Heart left ventricle (tissue), 16 donors: ENCODE measurements at regions not wholly inside any gene's neighbourhood (a gene's known extent, or its start where the extent isn't known, plus 50 kb on each side); places are given as distances from the start of the nearest gene placed in this dataset.

ENCODE experiments used
- ATAC-seq, 4 donors: fragments of 200-7000 bp; cut with Tn5 transposase; one replicate each; pipeline ENCODE4 v1.9.1; 2020 to 2022; ENCODE audit warnings: moderate library complexity in 4 of 4, mild to moderate bottlenecking in 3 of 4, moderate number of reproducible peaks in 1 of 4
- DNase-seq, 5 donors: peaks; one replicate each; pipeline ENCODE4 v3.0.0-alpha.2; 2020
- H3K27ac ChIP-seq, 12 donors: fragments of 200-600 bp; sonication (generic) in 4 of 12; one replicate each; pipeline versions ENCODE4 v1.5.0 to v1.8.0; 2016 to 2022; ENCODE audit warnings: mild to moderate bottlenecking in 2 of 12
- H3K27me3 ChIP-seq, 9 donors: fragments of 200-600 bp; sonication (generic) in 2 of 9; one replicate each; pipeline versions ENCODE4 v1.5.1 to v1.8.0; 2016 to 2022; ENCODE audit warnings: mild to moderate bottlenecking in 3 of 9
- H3K36me3 ChIP-seq, 9 donors: fragments of 200-600 bp; sonication (generic) in 2 of 9; one replicate each; pipeline versions ENCODE4 v1.5.0 to v1.8.0; 2018 to 2022; ENCODE audit warnings: mild to moderate bottlenecking in 2 of 9
- H3K4me1 ChIP-seq, 12 donors: fragments of 200-600 bp; sonication (generic) in 4 of 12; one replicate each; pipeline versions ENCODE4 v1.5.0 to v1.8.0; 2016 to 2022; ENCODE audit warnings: mild to moderate bottlenecking in 3 of 12
- H3K4me3 ChIP-seq, 12 donors: fragments of 200-600 bp; sonication (generic) in 4 of 12; one replicate each; pipeline versions ENCODE4 v1.5.0 to v1.8.0; 2017 to 2022; ENCODE audit warnings: mild to moderate bottlenecking in 9 of 12, moderate library complexity in 4 of 12
- H3K9me3 ChIP-seq, 12 donors: fragments of 200-600 bp; sonication (generic) in 4 of 12; one replicate each; pipeline versions ENCODE4 v1.5.0 to v1.8.0; 2016 to 2022; ENCODE audit warnings: mild to moderate bottlenecking in 1 of 12
- POLR2A ChIP-seq, 2 donors: fragments of 450-650 bp; IDR thresholded peaks; one replicate each; pipeline ENCODE4 v1.6.1; 2017; ENCODE audit warnings: antibody characterized with exemption in 2 of 2, mild to moderate bottlenecking in 2 of 2, moderate library complexity in 2 of 2
- WGBS, 4 donors: extraction: QIAGEN DNeasy Blood & Tissue Kit in 2 of 4; methylation state at CpG; one replicate each; pipeline versions ENCODE4 v1.1.5 to v1.1.7; 2013 to 2018; 5-methylcytosine and 5-hydroxymethylcytosine counted together
- intact Hi-C, 10 donors: fragments of 100-400 bp; cut with DNase I; formaldehyde crosslinking; loops; one replicate each; pipeline versions ENCODE4 v1.11.1 to v1.14.2; 2022
- TF ChIP-seq, protein P1 (sequence below), 12 donors: fragments of 200-600 bp; sonication (generic) in 4 of 12; IDR thresholded peaks; one replicate each; pipeline versions ENCODE4 v1.5.0 to v1.8.0; 2018 to 2022; ENCODE audit warnings: antibody characterized with exemption in 12 of 12, mild to moderate bottlenecking in 5 of 12
- donor health status: ischemic (EF 13 %, LVEDD 7.1; RV severe dilation, severe dysfunction).
- donor health status: healthy with polysubstance abuse.
- donor health status: DM: no; HTN: yes; CAD: no.
- donor health status: DM: no; HTN: no; CAD: no.
- donor health status: ischemic (EF 25% LVEDD 6.9; RV normal size, moderate dysfunction).
- donor health status: ischemic (EF 25% LVEDD 5.7; RV mildly dilated, moderate dysfunction).
- donor health status: healthy.
- donor health status: DM: yes; HTN: yes; CAD: no.
- donor health status: ischemic (EF 35%, LVEDD 5.7; RV mildly dilated, moderate dysfunction).
- donor health status: nonischemic (EF 11% LVEDD 7.7; RV severe dilation, severe dysfunction).
- donor health status: DM: yes; HTN: yes; CAD: no.
- donor health status: PGD.
- donor health status: ischemic (EF 29% LVEDD 5.4; RV normal size, mild dysfunction).
- donor health status: nonischemic (EF 23%, LVEDD 6.1; RV moderate dilation, normal function).

DNA sequence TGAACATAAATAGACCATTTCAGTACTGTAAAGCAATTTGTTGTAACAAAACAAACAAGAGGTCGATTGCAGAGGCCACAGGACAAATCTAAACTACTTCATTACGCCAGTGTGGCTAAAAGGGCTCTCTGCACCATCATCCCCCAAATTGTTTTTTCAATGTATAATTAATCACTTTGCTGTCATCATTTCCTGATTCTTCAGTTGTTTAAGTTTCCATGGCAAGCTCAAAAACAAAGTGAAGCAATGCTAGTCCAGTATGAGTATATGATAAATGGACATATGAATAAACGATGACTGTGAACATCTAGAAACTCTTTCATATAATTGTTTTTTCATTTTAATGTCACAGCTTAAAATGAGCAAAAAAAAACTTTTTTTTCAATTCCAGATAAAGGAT lies 235.4 kb upstream of the FGF13 start:
- no peak overlapping the region for H3K4me3 ChIP-seq
- H3K27ac ChIP-seq, result no peak overlapping the region
- 46 to 80% (median 68%) methylated on average over 3 of the region's 3 CpGs for WGBS, 4 donors
- ATAC-seq, result no peak
- H3K36me3 ChIP-seq, result no peaks in the 10 kb centered on the region
- no peaks in the 10 kb centered on the region for H3K4me1 ChIP-seq
- TF ChIP-seq POLR2A (IDR thresholded peaks at IDR 0.05), result no peak
- TF ChIP-seq, protein P1, sequence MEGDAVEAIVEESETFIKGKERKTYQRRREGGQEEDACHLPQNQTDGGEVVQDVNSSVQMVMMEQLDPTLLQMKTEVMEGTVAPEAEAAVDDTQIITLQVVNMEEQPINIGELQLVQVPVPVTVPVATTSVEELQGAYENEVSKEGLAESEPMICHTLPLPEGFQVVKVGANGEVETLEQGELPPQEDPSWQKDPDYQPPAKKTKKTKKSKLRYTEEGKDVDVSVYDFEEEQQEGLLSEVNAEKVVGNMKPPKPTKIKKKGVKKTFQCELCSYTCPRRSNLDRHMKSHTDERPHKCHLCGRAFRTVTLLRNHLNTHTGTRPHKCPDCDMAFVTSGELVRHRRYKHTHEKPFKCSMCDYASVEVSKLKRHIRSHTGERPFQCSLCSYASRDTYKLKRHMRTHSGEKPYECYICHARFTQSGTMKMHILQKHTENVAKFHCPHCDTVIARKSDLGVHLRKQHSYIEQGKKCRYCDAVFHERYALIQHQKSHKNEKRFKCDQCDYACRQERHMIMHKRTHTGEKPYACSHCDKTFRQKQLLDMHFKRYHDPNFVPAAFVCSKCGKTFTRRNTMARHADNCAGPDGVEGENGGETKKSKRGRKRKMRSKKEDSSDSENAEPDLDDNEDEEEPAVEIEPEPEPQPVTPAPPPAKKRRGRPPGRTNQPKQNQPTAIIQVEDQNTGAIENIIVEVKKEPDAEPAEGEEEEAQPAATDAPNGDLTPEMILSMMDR (IDR thresholded peaks at IDR 0.05), result no peak
- no peak for DNase-seq
- H3K27me3 ChIP-seq, result no peaks in the 10 kb centered on the region
- intact Hi-C loops, result no loop called here
- H3K9me3 ChIP-seq, result no peaks in the 10 kb centered on the region

DNA sequence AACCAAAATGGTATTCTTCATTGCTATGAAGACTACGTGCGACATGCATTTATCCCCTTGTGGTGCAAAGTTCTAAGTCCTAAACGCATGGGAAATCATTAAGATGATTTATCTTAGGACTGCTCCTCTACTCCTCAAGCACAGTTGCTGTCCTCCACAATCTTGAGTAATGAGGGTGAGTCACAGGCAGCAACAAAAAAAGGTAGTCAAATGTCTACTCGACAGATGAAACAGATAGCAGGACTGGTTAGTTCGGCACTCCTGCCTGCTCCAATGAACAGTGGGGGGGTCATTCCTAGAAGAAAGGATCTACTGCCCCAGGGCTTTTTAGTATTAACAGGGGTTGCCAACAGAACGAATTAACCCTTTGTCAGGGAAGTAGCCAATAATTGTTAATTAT lies 233.7 kb upstream of the FGF13 start:
- no peak for TF ChIP-seq POLR2A (IDR thresholded peaks at IDR 0.05)
- TF ChIP-seq, protein P1 (IDR thresholded peaks at IDR 0.05), result no peak
- intact Hi-C loops, result no loop called here
- 74 to 86% (median 80%) methylated on average over 6 of the region's 6 CpGs for WGBS, 4 donors

DNA sequence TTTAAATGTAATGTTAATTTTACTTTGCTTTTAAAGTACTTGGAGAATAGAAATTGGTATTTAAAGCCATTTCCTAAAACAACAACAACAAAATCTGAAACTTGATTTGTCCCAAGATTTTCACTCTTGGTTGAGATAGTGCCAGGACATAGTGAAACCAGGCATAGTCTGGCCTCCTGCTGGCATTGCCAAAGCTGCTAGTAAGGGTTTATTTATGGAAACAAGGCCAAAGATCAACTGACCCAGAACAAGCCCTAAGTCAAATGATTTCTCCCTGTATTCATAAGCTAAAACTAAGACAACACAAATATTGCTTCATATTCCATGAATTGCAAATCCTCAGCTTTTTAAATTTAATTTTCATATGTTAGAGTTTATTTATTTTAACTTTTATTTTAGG lies 227.5 kb upstream of the FGF13 start:
- no peak for TF ChIP-seq POLR2A (IDR thresholded peaks at IDR 0.05)
- TF ChIP-seq, protein P1 (IDR thresholded peaks at IDR 0.05), result no peak

More for the DNA sequence above, 233.7 kb upstream of the FGF13 start:
- H3K9me3 ChIP-seq, result no peaks in the 10 kb centered on the region
- no peak for DNase-seq
- no peak overlapping the region for H3K27ac ChIP-seq
- ATAC-seq, result no peak
- no peaks in the 10 kb centered on the region for H3K36me3 ChIP-seq
- H3K4me3 ChIP-seq, result no peak overlapping the region
- H3K27me3 ChIP-seq, result no peaks in the 10 kb centered on the region
- H3K4me1 ChIP-seq, result no peaks in the 10 kb centered on the region

DNA sequence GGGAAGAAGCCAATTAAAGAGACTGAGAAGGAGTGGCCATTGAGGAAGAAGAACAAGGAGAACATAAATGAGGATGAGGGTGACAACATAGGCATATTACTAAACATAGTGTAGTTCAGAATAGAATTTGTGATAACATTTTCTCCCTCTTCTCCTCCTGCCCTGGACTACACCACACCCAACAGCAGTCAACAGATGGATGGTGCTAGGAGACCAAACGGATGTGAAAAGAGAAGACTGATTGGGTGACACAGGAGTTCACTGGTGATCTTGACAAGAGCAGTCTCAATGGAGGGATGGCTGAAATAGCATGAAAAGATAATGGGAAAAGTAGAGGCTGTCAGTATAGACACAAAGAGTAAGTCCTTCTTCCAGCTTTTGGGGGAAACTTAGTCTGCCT lies 226.5 kb upstream of the FGF13 start:
- Histone ChIP-seq H3K36me3 (no peaks in the 10 kb centered on the region), H3K9me3 (no peaks in the 10 kb centered on the region), H3K4me3 (no peak overlapping the region), H3K4me1 (no peaks in the 10 kb centered on the region), H3K27ac (no peak overlapping the region), H3K27me3 (no peaks in the 10 kb centered on the region)
- TF ChIP-seq, protein P1 (IDR thresholded peaks at IDR 0.05), result no peak
- TF ChIP-seq POLR2A (IDR thresholded peaks at IDR 0.05), result no peak
- peak in 2 of 4 donors; percentile 53 to 62 for ATAC-seq
- DNase-seq, result no peak
- 19 to 41% (median 31%) methylated on average over 1 of the region's 1 CpG for WGBS, 4 donors
- intact Hi-C loops, result no loop called here

More for the DNA sequence above, 227.5 kb upstream of the FGF13 start:
- DNase-seq (peak in 2 of 5 donors; percentile 4 to 26), ATAC-seq (peak in 3 of 4 donors; percentile 66 to 86 (median 72))
- Histone ChIP-seq H3K4me1 (no peaks in the 10 kb centered on the region), H3K9me3 (no peaks in the 10 kb centered on the region), H3K4me3 (no peak overlapping the region), H3K27me3 (no peaks in the 10 kb centered on the region), H3K27ac (peak overlapping the region in 2 of 12 donors; percentile 24 to 53), H3K36me3 (no peaks in the 10 kb centered on the region)
- intact Hi-C loops, result no loop called here
